ENCODE measurements at regions not wholly inside any gene's neighbourhood (a gene's known extent, or its start where the extent isn't known, plus 50 kb on each side); places are given as distances from the start of the nearest gene placed in this dataset.

DNA sequence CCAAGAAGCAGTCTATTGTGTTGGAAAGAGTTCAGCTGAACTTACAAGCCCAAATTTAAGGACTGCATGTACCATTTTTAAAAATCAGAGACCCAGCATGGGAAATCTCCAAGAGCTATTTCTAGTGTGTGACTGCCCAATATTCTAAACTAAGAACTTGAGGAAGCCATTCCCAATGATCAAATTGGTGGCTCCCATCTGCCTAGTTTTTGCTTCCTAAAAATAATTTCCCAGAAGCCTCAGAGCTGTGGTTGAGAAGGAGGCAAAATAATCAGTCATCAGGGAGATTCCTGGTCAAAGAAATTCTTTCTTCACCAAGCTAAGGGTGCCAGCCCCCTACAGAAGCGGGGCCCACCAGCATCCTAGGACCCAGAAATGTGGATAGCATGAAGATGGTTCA lies 176.1 kb upstream of the CDH5 start:
- peak overlapping the region; percentile 37; the same call in 1 of the 2 replicates for H3K56ac ChIP-seq (ENCODE audit: extremely low read depth, insufficient read depth, low read length)
- H3K9me3 ChIP-seq (ENCODE audit: control insufficient read depth, insufficient read depth, low read length), result no peaks in the 10 kb centered on the region
- H3K27ac ChIP-seq (ENCODE audit: insufficient read depth, low read length), result peak overlapping the region; percentile 81; the same call in 1 of the 2 replicates
- WGBS, 2 experiments (ENCODE audit: extremely low coverage in 2 of 2, insufficient read length in 1 of 2), result no CpG with 5 or more reads among the region's 1 CpG
- BruUV-seq (replicated peaks), result no TSS peak
- POLR2A ChIA-PET (ENCODE audit: unreplicated experiment), result no interaction called here
- CTCF ChIA-PET, result interaction anchor here (0.6 to 1.1 kb wide), 2 partner anchors 14 to 102 kb away, joined by 3 to 5 read pairs; no protein-coding TSS in a partner anchor
- H2AFZ ChIP-seq (replicated peaks; ENCODE audit: low read length, poor library complexity), result no peak overlapping the region
- peak overlapping the region; percentile 88 for H2BK120ac ChIP-seq (ENCODE audit: low read depth, low read length)
- peak overlapping the region; percentile 70; the same call in 1 of the 2 replicates for H4K91ac ChIP-seq (ENCODE audit: insufficient read depth, low read depth, low read length)
- ATAC-seq (ENCODE audit: low read depth) (no peak), DNase-seq (no peak)
- H2AK9ac ChIP-seq (replicated peaks; ENCODE audit: low read depth, low read length, poor library complexity), result no peak overlapping the region
- H4K20me1 ChIP-seq (ENCODE audit: insufficient read depth, low read length), result no peaks in the 10 kb centered on the region
- peaks cover 17% of the 10 kb centered on the region for H3K4me1 ChIP-seq (ENCODE audit: control insufficient read depth, insufficient read depth, low read length)
- H3K4me3 ChIP-seq (ENCODE audit: insufficient read depth, low read depth, low read length), result no peak overlapping the region
- H2BK20ac ChIP-seq (ENCODE audit: low read depth, low read length), result peak overlapping the region; percentile 77
- H4K5ac ChIP-seq (ENCODE audit: low read depth, low read length), result peak overlapping the region; percentile 93
- TF ChIP-seq MXI1 (IDR thresholded peaks at IDR 0.05; ENCODE audit: borderline replicate concordance, low read depth, low read length) (no peak), RCOR1 (IDR thresholded peaks at IDR 0.05; ENCODE audit: insufficient replicate concordance, low read length) (no peak), BHLHE40 (IDR thresholded peaks at IDR 0.05; ENCODE audit: low read depth, low read length) (no peak), POLR2A (IDR thresholded peaks at IDR 0.05; ENCODE audit: low read depth, low read length) (no peak), NFE2L2 (IDR thresholded peaks at IDR 0.05; ENCODE audit: low read depth, low read length) (no peak), MAFK (IDR thresholded peaks at IDR 0.05; ENCODE audit: low read depth, low read length) (no peak), MAZ (IDR thresholded peaks at IDR 0.05; ENCODE audit: borderline replicate concordance, low read depth, low read length) (no peak), RAD21 (IDR thresholded peaks at IDR 0.05; ENCODE audit: low read length) (no peak), CHD1 (IDR thresholded peaks at IDR 0.05; ENCODE audit: low read depth, low read length) (no peak), SMC3 (IDR thresholded peaks at IDR 0.05; ENCODE audit: low read depth, low read length) (no peak)
- TF ChIP-seq, protein P1, sequence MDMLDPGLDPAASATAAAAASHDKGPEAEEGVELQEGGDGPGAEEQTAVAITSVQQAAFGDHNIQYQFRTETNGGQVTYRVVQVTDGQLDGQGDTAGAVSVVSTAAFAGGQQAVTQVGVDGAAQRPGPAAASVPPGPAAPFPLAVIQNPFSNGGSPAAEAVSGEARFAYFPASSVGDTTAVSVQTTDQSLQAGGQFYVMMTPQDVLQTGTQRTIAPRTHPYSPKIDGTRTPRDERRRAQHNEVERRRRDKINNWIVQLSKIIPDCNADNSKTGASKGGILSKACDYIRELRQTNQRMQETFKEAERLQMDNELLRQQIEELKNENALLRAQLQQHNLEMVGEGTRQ (IDR thresholded peaks at IDR 0.05; ENCODE audit: low read depth, low read length), result no peak
- TF ChIP-seq, protein P2, sequence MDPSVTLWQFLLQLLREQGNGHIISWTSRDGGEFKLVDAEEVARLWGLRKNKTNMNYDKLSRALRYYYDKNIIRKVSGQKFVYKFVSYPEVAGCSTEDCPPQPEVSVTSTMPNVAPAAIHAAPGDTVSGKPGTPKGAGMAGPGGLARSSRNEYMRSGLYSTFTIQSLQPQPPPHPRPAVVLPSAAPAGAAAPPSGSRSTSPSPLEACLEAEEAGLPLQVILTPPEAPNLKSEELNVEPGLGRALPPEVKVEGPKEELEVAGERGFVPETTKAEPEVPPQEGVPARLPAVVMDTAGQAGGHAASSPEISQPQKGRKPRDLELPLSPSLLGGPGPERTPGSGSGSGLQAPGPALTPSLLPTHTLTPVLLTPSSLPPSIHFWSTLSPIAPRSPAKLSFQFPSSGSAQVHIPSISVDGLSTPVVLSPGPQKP (IDR thresholded peaks at IDR 0.05; ENCODE audit: borderline replicate concordance, low read depth, low read length), result no peak
- no peaks in the 10 kb centered on the region for H3K79me1 ChIP-seq (ENCODE audit: low read depth in 1 of 2, low read length in 2 of 2)
- H2BK15ac ChIP-seq (ENCODE audit: low read depth, low read length), result peak overlapping the region; percentile 4; the same call in 2 of the 3 replicates
- peaks cover 3% of the 10 kb centered on the region; the same call in 1 of the 2 replicates for H3K27me3 ChIP-seq (ENCODE audit: control insufficient read depth, insufficient read depth, low read length)
- H3K36me3 ChIP-seq (ENCODE audit: control insufficient read depth, insufficient read depth, low read length), result no peaks in the 10 kb centered on the region
- intact Hi-C loops (cut with micrococcal nuclease), result loop anchor here (1.0 to 5.0 kb wide), 2 partner anchors 57 to 77 kb away; no protein-coding TSS in a partner anchor
- H2BK5ac ChIP-seq (ENCODE audit: low read depth, low read length, poor library complexity, severe bottlenecking), result peak overlapping the region; percentile 30
- peak overlapping the region; percentile 63; the same call in 1 of the 2 replicates for H3K23ac ChIP-seq (ENCODE audit: low read depth, low read length)
- H3K9ac ChIP-seq (ENCODE audit: low read depth, low read length), result no peak overlapping the region
- H2AK5ac ChIP-seq (ENCODE audit: low read depth, low read length), result 0 out of 2 replicates have a peak overlapping the region, but pooled peaks have one; percentile 53
- H3K4me2 ChIP-seq (ENCODE audit: low read depth, low read length), result peak overlapping the region; percentile 8; the same call in 1 of the 2 replicates
- in situ Hi-C loops (cut with MboI; ENCODE audit: low sequenced_read_pairs), result no loop called here
- peak overlapping the region; percentile 53 for H3K14ac ChIP-seq (replicated peaks; ENCODE audit: low read depth, low read length)
- H4K8ac ChIP-seq (ENCODE audit: low read depth in 2 of 2, low read length in 2 of 2), result peak overlapping the region in 1 of 2 experiments; percentile 27; a peak in 2 of 4 replicates
- dilution Hi-C loops (cut with HindIII; ENCODE audit: low sequenced_read_pairs, unreplicated experiment), result no loop called here
- peak overlapping the region; percentile 69 for H3K4ac ChIP-seq (ENCODE audit: low read depth, low read length)
- H3K18ac ChIP-seq (ENCODE audit: low read depth, low read length), result peak overlapping the region; percentile 95
- H3K9me1 ChIP-seq (ENCODE audit: insufficient read depth, low read length), result peaks cover 5% of the 10 kb centered on the region
